ENCODE measurements at regions not wholly inside any gene's neighbourhood (a gene's known extent, or its start where the extent isn't known, plus 50 kb on each side); places are given as distances from the start of the nearest gene placed in this dataset.

DNA sequence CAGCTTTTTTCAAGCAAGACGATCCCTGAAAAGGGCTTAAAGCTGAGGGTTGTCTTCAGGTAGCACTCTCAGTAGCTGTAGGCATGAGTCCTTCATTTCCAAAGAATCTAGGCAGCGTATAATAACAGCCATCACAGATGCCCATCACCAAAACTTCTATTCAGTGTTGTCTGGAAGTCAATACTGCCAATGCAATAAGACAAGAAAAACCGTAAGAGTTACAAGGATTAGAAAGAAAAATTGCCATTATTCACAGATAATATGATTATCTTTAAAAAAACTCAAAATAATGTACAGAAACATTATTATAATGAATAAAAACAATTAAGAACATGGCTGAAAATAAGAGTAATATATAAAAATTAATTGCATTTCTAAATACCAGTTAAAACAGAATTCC lies 208.2 kb upstream of the ADRA1B start:
- Histone ChIP-seq H3F3A (ENCODE audit: insufficient read depth, low read length) (no peaks in the 10 kb centered on the region), H3K9me3 (replicated peaks; ENCODE audit: insufficient read depth, low read length) (no peaks in the 10 kb centered on the region), H3K9ac (ENCODE audit: low read length) (no peak overlapping the region), H3K36me3 (replicated peaks; ENCODE audit: insufficient read depth, low read length) (no peaks in the 10 kb centered on the region), H3K4me1 (ENCODE audit: low read length) (no peaks in the 10 kb centered on the region), H3K4me3 (ENCODE audit: low read length) (no peak overlapping the region), H2AFZ (ENCODE audit: low read length) (no peak overlapping the region), H3K27me3 (replicated peaks; ENCODE audit: insufficient read depth, low read length) (no peaks in the 10 kb centered on the region), H4K20me1 (ENCODE audit: insufficient read depth, low read length) (no peaks in the 10 kb centered on the region), H3K9me2 (replicated peaks; ENCODE audit: insufficient read depth, low read length) (no peaks in the 10 kb centered on the region), H3K4me2 (ENCODE audit: low read depth, low read length) (no peak overlapping the region), H3K79me2 (ENCODE audit: low read length) (no peaks in the 10 kb centered on the region), H3K27ac (ENCODE audit: low read length) (no peak overlapping the region)
- DNase-seq: no peak
- TF ChIP-seq EZH2 (optimal IDR thresholded peaks at IDR 0.05; ENCODE audit: low read depth, low read length) (no peak), EZH2phosphoT487 (IDR thresholded peaks at IDR 0.05; ENCODE audit: low read length) (no peak)
- TF ChIP-seq, protein P1, sequence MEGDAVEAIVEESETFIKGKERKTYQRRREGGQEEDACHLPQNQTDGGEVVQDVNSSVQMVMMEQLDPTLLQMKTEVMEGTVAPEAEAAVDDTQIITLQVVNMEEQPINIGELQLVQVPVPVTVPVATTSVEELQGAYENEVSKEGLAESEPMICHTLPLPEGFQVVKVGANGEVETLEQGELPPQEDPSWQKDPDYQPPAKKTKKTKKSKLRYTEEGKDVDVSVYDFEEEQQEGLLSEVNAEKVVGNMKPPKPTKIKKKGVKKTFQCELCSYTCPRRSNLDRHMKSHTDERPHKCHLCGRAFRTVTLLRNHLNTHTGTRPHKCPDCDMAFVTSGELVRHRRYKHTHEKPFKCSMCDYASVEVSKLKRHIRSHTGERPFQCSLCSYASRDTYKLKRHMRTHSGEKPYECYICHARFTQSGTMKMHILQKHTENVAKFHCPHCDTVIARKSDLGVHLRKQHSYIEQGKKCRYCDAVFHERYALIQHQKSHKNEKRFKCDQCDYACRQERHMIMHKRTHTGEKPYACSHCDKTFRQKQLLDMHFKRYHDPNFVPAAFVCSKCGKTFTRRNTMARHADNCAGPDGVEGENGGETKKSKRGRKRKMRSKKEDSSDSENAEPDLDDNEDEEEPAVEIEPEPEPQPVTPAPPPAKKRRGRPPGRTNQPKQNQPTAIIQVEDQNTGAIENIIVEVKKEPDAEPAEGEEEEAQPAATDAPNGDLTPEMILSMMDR (IDR thresholded peaks at IDR 0.05; ENCODE audit: low read length): no peak

DNA sequence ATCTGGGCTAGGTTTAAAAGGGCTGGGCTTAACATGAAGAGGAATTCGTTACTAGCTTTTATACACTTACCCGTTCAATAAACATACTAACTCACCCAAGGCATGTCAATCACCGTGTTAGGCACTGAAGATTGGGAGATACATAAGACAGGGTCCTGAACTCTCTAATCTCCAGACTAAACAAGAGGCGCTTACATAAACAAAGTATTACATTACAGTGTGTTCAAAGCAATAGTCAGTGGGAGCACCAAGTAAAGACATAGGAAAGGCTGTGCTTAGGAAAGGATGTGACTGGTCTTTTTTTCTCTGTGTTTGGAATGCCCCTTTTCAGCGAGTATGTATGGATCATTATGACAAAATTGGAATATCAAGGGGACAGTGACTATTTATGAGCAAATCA lies 203.6 kb upstream of the ADRA1B start:
- TF ChIP-seq, protein P1 (IDR thresholded peaks at IDR 0.05; ENCODE audit: low read length): no peak
- no peak for TF ChIP-seq EZH2 (optimal IDR thresholded peaks at IDR 0.05; ENCODE audit: low read depth, low read length)
- TF ChIP-seq EZH2phosphoT487 (IDR thresholded peaks at IDR 0.05; ENCODE audit: low read length): no peak
- Histone ChIP-seq H3K4me2 (ENCODE audit: low read depth, low read length) (no peak overlapping the region), H3K9ac (ENCODE audit: low read length) (no peak overlapping the region), H3K27me3 (replicated peaks; ENCODE audit: insufficient read depth, low read length) (no peaks in the 10 kb centered on the region), H3K4me1 (ENCODE audit: low read length) (no peaks in the 10 kb centered on the region), H4K20me1 (ENCODE audit: insufficient read depth, low read length) (no peaks in the 10 kb centered on the region), H3F3A (ENCODE audit: insufficient read depth, low read length) (no peaks in the 10 kb centered on the region), H3K79me2 (ENCODE audit: low read length) (no peaks in the 10 kb centered on the region), H2AFZ (ENCODE audit: low read length) (no peak overlapping the region), H3K4me3 (ENCODE audit: low read length) (no peak overlapping the region), H3K9me2 (replicated peaks; ENCODE audit: insufficient read depth, low read length) (no peaks in the 10 kb centered on the region), H3K27ac (ENCODE audit: low read length) (no peak overlapping the region), H3K9me3 (replicated peaks; ENCODE audit: insufficient read depth, low read length) (no peaks in the 10 kb centered on the region), H3K36me3 (replicated peaks; ENCODE audit: insufficient read depth, low read length) (no peaks in the 10 kb centered on the region; the same call in 1 of the 2 replicates)
- no peak for DNase-seq

DNA sequence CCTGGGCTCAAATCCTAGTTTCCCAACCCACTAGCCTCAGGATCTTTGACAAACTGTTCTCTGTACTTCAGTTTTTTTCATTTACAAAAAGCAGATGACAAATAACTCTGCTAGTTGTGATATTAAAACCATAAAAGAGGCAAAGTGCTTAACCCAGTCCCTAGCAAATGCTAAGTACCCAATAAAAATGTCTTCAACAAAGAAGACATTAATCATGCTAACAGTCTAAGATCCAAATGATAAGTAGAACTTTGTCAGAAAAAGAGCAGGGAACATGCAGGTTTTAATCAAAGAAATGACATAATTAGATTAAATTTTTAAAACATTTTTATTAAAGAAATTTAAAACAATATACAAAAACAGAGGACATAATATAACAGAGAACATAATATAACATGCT lies 203.0 kb upstream of the ADRA1B start:
- TF ChIP-seq, protein P1 (IDR thresholded peaks at IDR 0.05; ENCODE audit: low read length): no peak
- no peak for TF ChIP-seq EZH2phosphoT487 (IDR thresholded peaks at IDR 0.05; ENCODE audit: low read length)
- no peak overlapping the region for H3K27ac ChIP-seq (ENCODE audit: low read length)
- no peaks in the 10 kb centered on the region for H3F3A ChIP-seq (ENCODE audit: insufficient read depth, low read length)

More for the DNA sequence above, 203.0 kb upstream of the ADRA1B start:
- Histone ChIP-seq H3K9me2 (replicated peaks; ENCODE audit: insufficient read depth, low read length) (no peaks in the 10 kb centered on the region), H3K79me2 (ENCODE audit: low read length) (no peaks in the 10 kb centered on the region), H3K36me3 (replicated peaks; ENCODE audit: insufficient read depth, low read length) (no peaks in the 10 kb centered on the region; the same call in 1 of the 2 replicates), H3K4me2 (ENCODE audit: low read depth, low read length) (no peak overlapping the region), H3K9me3 (replicated peaks; ENCODE audit: insufficient read depth, low read length) (no peaks in the 10 kb centered on the region), H4K20me1 (ENCODE audit: insufficient read depth, low read length) (no peaks in the 10 kb centered on the region), H3K4me1 (ENCODE audit: low read length) (no peaks in the 10 kb centered on the region), H3K4me3 (ENCODE audit: low read length) (no peak overlapping the region), H2AFZ (ENCODE audit: low read length) (no peak overlapping the region), H3K9ac (ENCODE audit: low read length) (no peak overlapping the region), H3K27me3 (replicated peaks; ENCODE audit: insufficient read depth, low read length) (no peaks in the 10 kb centered on the region)
- DNase-seq: no peak
